ENCODE measurements at regions not wholly inside any gene's neighbourhood (a gene's known extent, or its start where the extent isn't known, plus 50 kb on each side); places are given as distances from the start of the nearest gene placed in this dataset.

GRCh38 chr20:41848180-41848579 is 230.0 kb upstream of the CHD6 start:
- ATAC-seq = no peak
- Histone ChIP-seq H3K27me3 (peaks cover 0 to 17% (median 3%) of the 10 kb centered on the region in 9 donors), H3K9me3 (no peaks in the 10 kb centered on the region), H3K4me3 (no peak overlapping the region), H3K4me1 (no peaks in the 10 kb centered on the region), H3K36me3 (no peaks in the 10 kb centered on the region), H3K27ac (no peak overlapping the region)
- 56 to 73% (median 68%) methylated on average over 3 of the region's 3 CpGs for WGBS, 4 donors
- intact Hi-C loops (cut with DNase I) = no loop called here
- no peak for DNase-seq
- TF ChIP-seq POLR2A (IDR thresholded peaks at IDR 0.05) (no peak), CTCF (IDR thresholded peaks at IDR 0.05) (no peak)

GRCh38 chr20:41837669-41838224 is 219.6 kb upstream of the CHD6 start:
- TF ChIP-seq POLR2A (IDR thresholded peaks at IDR 0.05) = no peak
- no peak for TF ChIP-seq CTCF (IDR thresholded peaks at IDR 0.05)
- WGBS, 4 donors = 35 to 47% (median 38%) methylated on average over 3 of the region's 3 CpGs

GRCh38 chr20:41833739-41834138 is 215.6 kb upstream of the CHD6 start:
- Histone ChIP-seq H3K4me1 (no peaks in the 10 kb centered on the region), H3K27ac (no peak overlapping the region), H3K9me3 (no peaks in the 10 kb centered on the region), H3K27me3 (peaks cover 0 to 14% (median 0%) of the 10 kb centered on the region in 9 donors), H3K36me3 (no peaks in the 10 kb centered on the region), H3K4me3 (no peak overlapping the region)
- no peak for ATAC-seq
- DNase-seq = no peak
- intact Hi-C loops (cut with DNase I) = no loop called here
- 74 to 94% (median 78%) methylated on average over 1 of the region's 1 CpG for WGBS, 4 donors
- TF ChIP-seq CTCF (IDR thresholded peaks at IDR 0.05) (no peak), POLR2A (IDR thresholded peaks at IDR 0.05) (no peak)

More at GRCh38 chr20:41837669-41838224, 219.6 kb upstream of the CHD6 start:
- Histone ChIP-seq H3K36me3 (no peaks in the 10 kb centered on the region), H3K27me3 (no peaks in the 10 kb centered on the region), H3K9me3 (no peaks in the 10 kb centered on the region), H3K27ac (no peak overlapping the region), H3K4me1 (no peaks in the 10 kb centered on the region), H3K4me3 (no peak overlapping the region)
- no peak for ATAC-seq
- no peak for DNase-seq
- intact Hi-C loops (cut with DNase I) = no loop called here

GRCh38 chr20:41830702-41831101 is 212.5 kb upstream of the CHD6 start:
- intact Hi-C loops (cut with DNase I) = no loop called here
- ATAC-seq = no peak
- Histone ChIP-seq H3K27ac (no peak overlapping the region), H3K27me3 (peaks cover 0 to 29% (median 0%) of the 10 kb centered on the region in 9 donors), H3K4me3 (no peak overlapping the region), H3K9me3 (no peaks in the 10 kb centered on the region), H3K36me3 (no peaks in the 10 kb centered on the region), H3K4me1 (no peaks in the 10 kb centered on the region)
- no peak for TF ChIP-seq POLR2A (IDR thresholded peaks at IDR 0.05)
- no peak for DNase-seq
- 47 to 55% (median 52%) methylated on average over 2 of the region's 2 CpGs for WGBS, 4 donors

- no peaks in the 10 kb centered on the region for H3K9me3 ChIP-seq
- DNase-seq (no peak), ATAC-seq (no peak)
- no peaks in the 10 kb centered on the region for H3K4me1 ChIP-seq
- intact Hi-C loops (cut with DNase I) = no loop called here
- no peaks in the 10 kb centered on the region for H3K36me3 ChIP-seq
- H3K27me3 ChIP-seq = peaks cover 0 to 19% (median 0%) of the 10 kb centered on the region in 9 donors
- WGBS, 4 donors = 63 to 71% (median 68%) methylated on average over 2 of the region's 2 CpGs
- no peak overlapping the region for H3K27ac ChIP-seq
- no peak for TF ChIP-seq POLR2A (IDR thresholded peaks at IDR 0.05)
- no peak for TF ChIP-seq CTCF (IDR thresholded peaks at IDR 0.05)
- H3K4me3 ChIP-seq = no peak overlapping the region
Observed at GRCh38 chr20:41819436-41819835, 201.3 kb upstream of the CHD6 start.

All from heart left ventricle (tissue), 16 donors.